HepG2 (cell line): ENCODE measurements at regions not wholly inside any gene's neighbourhood (a gene's known extent, or its start where the extent isn't known, plus 50 kb on each side); places are given as distances from the start of the nearest gene placed in this dataset.

Source experiments
- ATAC-seq: fragments of 200-7000 bp; cut with Tn5 transposase; 3 replicates; pipeline ENCODE4 v1.9.1; 2020; ENCODE audit warnings: mild to moderate bottlenecking, moderate library complexity
- BruUV-seq: library from RNA; stranded (reverse); fragments of 400-500 nt; replicated peaks from 2 replicates; lab custom pipeline; 2021; lab: Mats Ljungman, UMichigan
- CTCF ChIA-PET: fragments of 300-600 bp; formaldehyde crosslinking; extraction: SDS; loops from one replicate; lab custom pipeline; 2021; ENCODE audit warnings: low total read pairs, inconsistent platforms, low intra/inter-chr PET ratio; lab: Yijun Ruan, JAX
- POLR2A ChIA-PET: fragments of 350-600 bp; sonication (Branson Sonifier 250); formaldehyde crosslinking; loops from one replicate; lab custom pipeline; 2020; ENCODE audit warnings: antibody characterized with exemption, inconsistent platforms; lab: Yijun Ruan, JAX
- DNase-seq: peaks from one replicate; pipeline ENCODE4 v3.0.0-alpha.2; 2015; ENCODE audit warnings: low spot score
- FAIRE-seq: peaks from 3 replicates; lab custom pipeline; 2011; peaks lifted over from hg19 to GRCh38; lab: Jason Lieb, UNC
- H2AFZ ChIP-seq: one replicate; pipeline ENCODE4 v1.6.1; 2011; ENCODE audit warnings: low read length, inconsistent platforms
- H3K27ac ChIP-seq: fragments of 300-600 bp; 3 replicates; pipeline ENCODE4 v1.8.0; 2011; ENCODE audit warnings: mixed run types, mild to moderate bottlenecking, mixed read lengths, low read length, inconsistent platforms; ENCODE audit not compliant: insufficient read depth; ENCODE audit errors: extremely low read length
- H3K27me3 ChIP-seq, 2 experiments: fragments of 200-600 bp in 1 of 2; 2 replicates in 1 of 2; 3 replicates in 1 of 2; pipeline versions ENCODE4 v1.6.0 to v1.8.0; 2011; ENCODE audit warnings: low read length in 2 of 2, mild to moderate bottlenecking in 2 of 2, moderate library complexity in 2 of 2, inconsistent platforms in 1 of 2; ENCODE audit not compliant: insufficient read depth in 2 of 2, control insufficient read depth in 1 of 2
- H3K36me3 ChIP-seq, 2 experiments: fragments of 200-600 bp in 1 of 2; replicated peaks in 1 of 2; 2 replicates in 1 of 2; 3 replicates in 1 of 2; pipeline versions ENCODE4 v1.5.1 to v1.8.0; 2011; ENCODE audit warnings: low read length in 2 of 2, inconsistent platforms in 1 of 2; ENCODE audit not compliant: insufficient read depth in 2 of 2, control insufficient read depth in 1 of 2
- H3K4me1 ChIP-seq: 2 replicates; pipeline ENCODE4 v1.5.1; 2012; ENCODE audit warnings: low read length, inconsistent platforms; ENCODE audit not compliant: insufficient read depth
- H3K4me2 ChIP-seq: 2 replicates; pipeline ENCODE4 v1.6.0; 2011; ENCODE audit warnings: low read depth, low read length, inconsistent platforms
- H3K4me3 ChIP-seq, 3 experiments: fragments of 200-600 bp in 1 of 3; sonication (generic), shearing (Covaris generic) in 1 of 3; replicated peaks in 1 of 3; 2 replicates each; pipeline ENCODE4 v1.5.1; 2011 to 2016; ENCODE audit warnings: low read length in 3 of 3, inconsistent platforms in 2 of 3, low read depth in 2 of 3, mild to moderate bottlenecking in 2 of 3, control low read depth in 1 of 3, mixed read lengths in 1 of 3; ENCODE audit not compliant: insufficient read depth in 1 of 3
- H3K79me2 ChIP-seq: one replicate; pipeline ENCODE4 v1.6.1; 2011; ENCODE audit warnings: low read length, inconsistent platforms; ENCODE audit not compliant: insufficient read depth
- H3K9ac ChIP-seq: 2 replicates; pipeline ENCODE4 v1.6.0; 2011; ENCODE audit warnings: mild to moderate bottlenecking, low read depth, low read length, inconsistent platforms; ENCODE audit not compliant: insufficient read depth
- H3K9me3 ChIP-seq: 2 replicates; pipeline ENCODE4 v1.5.1; 2012; ENCODE audit warnings: mild to moderate bottlenecking, low read length
- H4K20me1 ChIP-seq: 2 replicates; pipeline ENCODE4 v1.6.0; 2011; ENCODE audit warnings: inconsistent platforms, mild to moderate bottlenecking, low read length, moderate library complexity; ENCODE audit not compliant: insufficient read depth
- FIP1L1 ChIP-seq: fragments of 200-400 bp; formaldehyde crosslinking; IDR thresholded peaks from 2 replicates; pipeline ENCODE4 v1.6.1; 2018; ENCODE audit warnings: low read depth, mild to moderate bottlenecking, low read length, moderate library complexity, borderline replicate concordance; ENCODE audit not compliant: insufficient read depth
- FOXP1 ChIP-seq, 2 experiments: fragments of 450-650 bp in 1 of 2; IDR thresholded peaks; 2 replicates each; pipeline ENCODE4 v1.6.1; 2017 to 2018; ENCODE audit warnings: antibody characterized with exemption in 1 of 2
- HINFP ChIP-seq: sonication (generic); formaldehyde crosslinking; IDR thresholded peaks from 2 replicates; pipeline ENCODE4 v1.4.0; 2020; ENCODE audit warnings: low read depth, mild to moderate bottlenecking, missing genetic modification reagents
- JDP2 ChIP-seq: sonication (generic); formaldehyde crosslinking; IDR thresholded peaks from 2 replicates; pipeline ENCODE4 v1.8.1; 2022; ENCODE audit warnings: missing genetic modification reagents, borderline replicate concordance
- NR2F6 ChIP-seq, 2 experiments: IDR thresholded peaks; 2 replicates each; pipeline ENCODE4 v1.6.1; 2016; ENCODE audit warnings: antibody characterized with exemption in 1 of 2, mild to moderate bottlenecking in 1 of 2
- PCBP2 ChIP-seq: fragments of 200-400 bp; formaldehyde crosslinking; optimal IDR thresholded peaks from 2 replicates; pipeline ENCODE3; 2018; ENCODE audit warnings: low read length, low read depth; ENCODE audit not compliant: poor library complexity, severe bottlenecking
- RARG ChIP-seq: sonication (generic); formaldehyde crosslinking; IDR thresholded peaks from 2 replicates; pipeline ENCODE4 v1.4.0; 2020; ENCODE audit warnings: low read depth, mild to moderate bottlenecking, missing genetic modification reagents
- RNF2 ChIP-seq: fragments of 450-650 bp; conservative IDR thresholded peaks from 2 replicates; pipeline ENCODE4 v1.6.1; 2016; ENCODE audit warnings: low read depth
- TEF ChIP-seq: sonication (generic); formaldehyde crosslinking; IDR thresholded peaks from 2 replicates; pipeline ENCODE4 v1.5.0; 2020; ENCODE audit warnings: missing genetic modification reagents
- ZMYM4 ChIP-seq: sonication (generic); formaldehyde crosslinking; IDR thresholded peaks from 2 replicates; pipeline ENCODE4 v1.8.1; 2023; ENCODE audit warnings: mild to moderate bottlenecking, missing genetic modification reagents
- ZNF44 ChIP-seq: sonication (generic); formaldehyde crosslinking; IDR thresholded peaks from 2 replicates; pipeline ENCODE4 v1.5.1; 2020; ENCODE audit warnings: mild to moderate bottlenecking, missing genetic modification reagents
- ZNF674 ChIP-seq: sonication (generic); formaldehyde crosslinking; IDR thresholded peaks from 2 replicates; pipeline ENCODE4 v1.5.0; 2020; ENCODE audit warnings: low read depth, mild to moderate bottlenecking, missing genetic modification reagents
- whole genome bisulfite sequencing: methylation state at CpG from one replicate; pipeline ENCODE4 v1.1.6; 2017; ENCODE audit warnings: low lambda C conversion rate; 5-methylcytosine and 5-hydroxymethylcytosine counted together
- in situ Hi-C: cut with HindIII; loops from 2 replicates; pipeline ENCODE4 v1.10.0; 2017; ENCODE audit warnings: low pct_unique_long_range_greater_than_20kb; ENCODE audit not compliant: extremely low pct_ligation_motif_present
- intact Hi-C: fragments of 100-400 bp; cut with micrococcal nuclease; formaldehyde crosslinking; loops from one replicate; pipeline ENCODE4 v1.10.0; 2022; ENCODE audit not compliant: unreplicated experiment
- TF ChIP-seq, protein P1 (sequence below): IDR thresholded peaks from 2 replicates; pipeline ENCODE4 v1.6.1; 2016; ENCODE audit warnings: low read depth, borderline replicate concordance
- TF ChIP-seq, protein P2 (sequence below): sonication (generic); formaldehyde crosslinking; IDR thresholded peaks from 2 replicates; pipeline ENCODE4 v1.4.0; 2020; ENCODE audit warnings: missing genetic modification reagents, borderline replicate concordance

GRCh38 chrX:140447150-140447549 lies 57.7 kb downstream of the SOX3 start:
- FAIRE-seq: no peak
- H3K4me2 ChIP-seq: no peak overlapping the region

GRCh38 chrX:140440876-140441275 lies 64.0 kb downstream of the SOX3 start:
- DNase-seq (no peak), FAIRE-seq (no peak), ATAC-seq (no peak)
- in situ Hi-C loops (no loop called here), intact Hi-C loops (no loop called here)
- no peak overlapping the region for H3K4me3 ChIP-seq
- no peak overlapping the region for H2AFZ ChIP-seq
- no peaks in the 10 kb centered on the region for H3K36me3 ChIP-seq
- H3K27me3 ChIP-seq: no peaks in the 10 kb centered on the region
- H3K9me3 ChIP-seq: no peaks in the 10 kb centered on the region
- BruUV-seq: no TSS peak
- 2% methylated on average over 6 of the region's 8 CpGs for WGBS
- POLR2A ChIA-PET: no interaction called here
- no peak overlapping the region for H3K9ac ChIP-seq
- no peaks in the 10 kb centered on the region for H3K79me2 ChIP-seq
- no peaks in the 10 kb centered on the region for H3K4me1 ChIP-seq
- H3K4me2 ChIP-seq: no peak overlapping the region
- no peak overlapping the region for H3K27ac ChIP-seq
- CTCF ChIA-PET: no interaction called here
- H4K20me1 ChIP-seq: no peaks in the 10 kb centered on the region
- TF ChIP-seq ZNF674 (CRISPR knock-in tag) (no peak), RARG (CRISPR knock-in tag) (no peak), PCBP2 (no peak), NR2F6 (IDR thresholded peaks at IDR 0.05) (no peak), NR2F6 (CRISPR knock-in tag; IDR thresholded peaks at IDR 0.05) (no peak), TEF (CRISPR knock-in tag) (no peak), RNF2 (no peak), ZMYM4 (CRISPR knock-in tag) (no peak), JDP2 (CRISPR knock-in tag) (no peak), FIP1L1 (no peak), HINFP (CRISPR knock-in tag) (no peak)
- TF ChIP-seq, protein P1, sequence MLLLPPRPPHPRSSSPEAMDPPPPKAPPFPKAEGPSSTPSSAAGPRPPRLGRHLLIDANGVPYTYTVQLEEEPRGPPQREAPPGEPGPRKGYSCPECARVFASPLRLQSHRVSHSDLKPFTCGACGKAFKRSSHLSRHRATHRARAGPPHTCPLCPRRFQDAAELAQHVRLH (CRISPR knock-in tag): no peak
- TF ChIP-seq, protein P2, sequence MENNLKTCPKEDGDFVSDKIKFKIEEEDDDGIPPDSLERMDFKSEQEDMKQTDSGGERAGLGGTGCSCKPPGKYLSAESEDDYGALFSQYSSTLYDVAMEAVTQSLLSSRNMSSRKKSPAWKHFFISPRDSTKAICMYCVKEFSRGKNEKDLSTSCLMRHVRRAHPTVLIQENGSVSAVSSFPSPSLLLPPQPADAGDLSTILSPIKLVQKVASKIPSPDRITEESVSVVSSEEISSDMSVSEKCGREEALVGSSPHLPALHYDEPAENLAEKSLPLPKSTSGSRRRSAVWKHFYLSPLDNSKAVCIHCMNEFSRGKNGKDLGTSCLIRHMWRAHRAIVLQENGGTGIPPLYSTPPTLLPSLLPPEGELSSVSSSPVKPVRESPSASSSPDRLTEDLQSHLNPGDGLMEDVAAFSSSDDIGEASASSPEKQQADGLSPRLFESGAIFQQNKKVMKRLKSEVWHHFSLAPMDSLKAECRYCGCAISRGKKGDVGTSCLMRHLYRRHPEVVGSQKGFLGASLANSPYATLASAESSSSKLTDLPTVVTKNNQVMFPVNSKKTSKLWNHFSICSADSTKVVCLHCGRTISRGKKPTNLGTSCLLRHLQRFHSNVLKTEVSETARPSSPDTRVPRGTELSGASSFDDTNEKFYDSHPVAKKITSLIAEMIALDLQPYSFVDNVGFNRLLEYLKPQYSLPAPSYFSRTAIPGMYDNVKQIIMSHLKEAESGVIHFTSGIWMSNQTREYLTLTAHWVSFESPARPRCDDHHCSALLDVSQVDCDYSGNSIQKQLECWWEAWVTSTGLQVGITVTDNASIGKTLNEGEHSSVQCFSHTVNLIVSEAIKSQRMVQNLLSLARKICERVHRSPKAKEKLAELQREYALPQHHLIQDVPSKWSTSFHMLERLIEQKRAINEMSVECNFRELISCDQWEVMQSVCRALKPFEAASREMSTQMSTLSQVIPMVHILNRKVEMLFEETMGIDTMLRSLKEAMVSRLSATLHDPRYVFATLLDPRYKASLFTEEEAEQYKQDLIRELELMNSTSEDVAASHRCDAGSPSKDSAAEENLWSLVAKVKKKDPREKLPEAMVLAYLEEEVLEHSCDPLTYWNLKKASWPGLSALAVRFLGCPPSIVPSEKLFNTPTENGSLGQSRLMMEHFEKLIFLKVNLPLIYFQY (CRISPR knock-in tag): no peak

More at GRCh38 chrX:140447150-140447549, 57.7 kb downstream of the SOX3 start:
- TF ChIP-seq FOXP1 (IDR thresholded peaks at IDR 0.05) (peak; percentile 59; the same call in 1 of the 2 replicates), FOXP1 (CRISPR knock-in tag; IDR thresholded peaks at IDR 0.05) (no peak), ZNF44 (CRISPR knock-in tag) (no peak)
- intact Hi-C loops: no loop called here
- Histone ChIP-seq H3K27me3 (no peaks in the 10 kb centered on the region), H3K27ac (no peak overlapping the region), H3K4me1 (no peaks in the 10 kb centered on the region), H2AFZ (no peak overlapping the region), H3K36me3 (no peaks in the 10 kb centered on the region), H3K9ac (no peak overlapping the region), H4K20me1 (no peaks in the 10 kb centered on the region), H3K79me2 (no peaks in the 10 kb centered on the region), H3K4me3 (no peak overlapping the region), H3K9me3 (no peaks in the 10 kb centered on the region)
- 80% methylated on average over 1 of the region's 1 CpG for WGBS
- no peak for DNase-seq
- ChIA-PET POLR2A (no interaction called here), CTCF (no interaction called here)
- in situ Hi-C loops: no loop called here
- no peak for ATAC-seq
- BruUV-seq: no TSS peak
